ENCODE measurements at regions not wholly inside any gene's neighbourhood (a gene's known extent, or its start where the extent isn't known, plus 50 kb on each side); places are given as distances from the start of the nearest gene placed in this dataset.

DNA sequence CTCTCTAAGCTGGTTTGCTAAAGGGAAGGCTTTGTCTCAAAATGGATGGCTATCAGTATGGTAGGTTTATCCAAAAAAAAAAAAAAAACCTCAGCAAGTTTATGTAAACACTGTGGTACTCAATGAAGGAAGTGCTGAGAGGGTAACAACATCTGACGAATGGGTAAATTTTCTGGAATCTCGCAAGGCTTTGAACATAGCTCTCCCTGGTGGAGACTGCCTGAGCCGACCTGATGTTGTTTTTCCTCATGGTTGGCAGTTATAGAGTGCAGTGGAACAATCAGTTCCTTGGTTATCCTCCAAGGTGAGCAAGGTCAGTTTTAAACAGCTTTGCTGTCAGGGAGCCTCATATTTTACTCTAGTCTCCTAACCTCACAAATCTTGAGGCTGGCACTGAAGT lies 94.6 kb downstream of the ZPLD1 start:
- no peak overlapping the region for H4K91ac ChIP-seq (ENCODE audit: low read depth, low read length, poor library complexity)
- no peak overlapping the region for H4K8ac ChIP-seq (ENCODE audit: low read depth, low read length)
- no peak overlapping the region for H3K23ac ChIP-seq (ENCODE audit: low read depth, low read length, poor library complexity)
- no peak overlapping the region for H2BK5ac ChIP-seq (ENCODE audit: low read length)
- DNase-seq (ENCODE audit: low spot score) = no peak
- no peak overlapping the region for H3K4ac ChIP-seq (ENCODE audit: low read length)
- no peak overlapping the region for H2AK5ac ChIP-seq (ENCODE audit: low read depth, low read length)
- no peak overlapping the region for H3K4me3 ChIP-seq (ENCODE audit: low read length in 2 of 2)
- no peaks in the 10 kb centered on the region for H3K9me3 ChIP-seq (replicated peaks in 1 of 2; ENCODE audit: control insufficient read depth in 2 of 2, insufficient read depth in 1 of 2, low read depth in 1 of 2, low read length in 2 of 2)
- H3K27ac ChIP-seq (replicated peaks; ENCODE audit: low read length) = no peak overlapping the region
- no peak overlapping the region for H3K18ac ChIP-seq (ENCODE audit: low read length)
- no peaks in the 10 kb centered on the region for H3K36me3 ChIP-seq (replicated peaks in 1 of 2; ENCODE audit: control insufficient read depth in 2 of 2, insufficient read depth in 2 of 2, low read length in 2 of 2)
- H3K4me1 ChIP-seq (ENCODE audit: control insufficient read depth in 2 of 2, insufficient read depth in 1 of 2, low read depth in 1 of 2, low read length in 2 of 2) = no peaks in the 10 kb centered on the region
- WGBS, 2 donors (ENCODE audit: extremely low coverage in 2 of 2, insufficient read length in 2 of 2, insufficient replicate concordance in 1 of 2) = no CpG with 5 or more reads among the region's 3 CpGs
- H3K27me3 ChIP-seq (ENCODE audit: control insufficient read depth in 3 of 3, insufficient read depth in 3 of 3, low read depth in 1 of 3, low read length in 3 of 3) = no peaks in the 10 kb centered on the region
- no peak overlapping the region for H2AFZ ChIP-seq (ENCODE audit: low read length)
- no peak overlapping the region for H3K4me2 ChIP-seq (ENCODE audit: insufficient read depth, low read length, poor library complexity, severe bottlenecking)
- no peaks in the 10 kb centered on the region for H3K79me1 ChIP-seq (ENCODE audit: low read depth, low read length)
- H3K9ac ChIP-seq (ENCODE audit: low read depth, low read length, poor library complexity) = no peak overlapping the region
- no peak overlapping the region for H2BK15ac ChIP-seq (ENCODE audit: low read length)
- H2BK120ac ChIP-seq (ENCODE audit: low read depth, low read length) = no peak overlapping the region
- H2BK12ac ChIP-seq (ENCODE audit: low read length) = no peak overlapping the region
- no peak overlapping the region for H3K14ac ChIP-seq (ENCODE audit: low read length)

DNA sequence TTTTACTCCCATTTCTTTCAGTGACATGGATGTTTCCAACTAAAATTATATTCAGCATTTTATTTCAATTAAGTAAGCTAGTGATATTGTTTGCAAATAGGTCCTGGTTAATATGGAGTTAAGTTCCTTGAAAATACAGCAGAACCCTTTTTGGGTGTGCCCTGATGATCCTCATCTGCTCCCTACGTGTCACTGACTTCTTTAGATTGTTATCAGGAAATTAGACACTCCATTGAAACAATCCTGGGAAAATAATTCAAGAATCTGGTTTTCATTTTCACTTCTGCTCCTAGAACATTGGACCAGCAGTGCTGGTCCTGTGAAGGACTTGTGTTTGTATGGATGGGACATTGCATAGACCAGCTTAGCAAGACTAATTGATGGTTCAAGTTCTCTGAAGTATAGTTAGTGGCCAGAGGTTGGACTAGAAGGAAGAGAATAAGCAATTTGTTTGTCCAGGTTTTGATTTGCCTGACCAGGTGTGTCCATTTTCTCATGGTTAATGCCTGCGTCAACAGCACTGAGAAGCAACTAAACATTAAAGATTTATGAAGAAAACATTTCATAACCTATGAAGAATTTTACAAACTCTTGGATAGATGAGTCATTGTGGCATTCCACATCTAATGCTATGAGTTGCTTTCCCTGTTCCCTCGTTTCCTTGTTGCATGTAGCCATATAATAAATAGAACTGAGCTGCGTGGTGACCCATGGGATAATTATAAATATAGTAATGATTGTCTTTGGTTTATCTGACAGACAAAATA lies 95.8 kb downstream of the ZPLD1 start:
- Histone ChIP-seq H3K4me2 (ENCODE audit: insufficient read depth, low read length, poor library complexity, severe bottlenecking) (no peak overlapping the region), H2BK120ac (ENCODE audit: low read depth, low read length) (no peak overlapping the region), H3K9ac (ENCODE audit: low read depth, low read length, poor library complexity) (no peak overlapping the region), H3K23ac (ENCODE audit: low read depth, low read length, poor library complexity) (no peak overlapping the region), H3K79me1 (ENCODE audit: low read depth, low read length) (no peaks in the 10 kb centered on the region), H2AFZ (ENCODE audit: low read length) (no peak overlapping the region), H2BK15ac (ENCODE audit: low read length) (no peak overlapping the region), H3K27me3 (ENCODE audit: control insufficient read depth in 3 of 3, insufficient read depth in 3 of 3, low read depth in 1 of 3, low read length in 3 of 3) (no peaks in the 10 kb centered on the region), H3K4me3 (ENCODE audit: low read length in 2 of 2) (no peak overlapping the region), H3K18ac (ENCODE audit: low read length) (no peak overlapping the region), H2AK5ac (ENCODE audit: low read depth, low read length) (no peak overlapping the region), H3K14ac (ENCODE audit: low read length) (no peak overlapping the region), H3K4ac (ENCODE audit: low read length) (no peak overlapping the region), H2BK12ac (ENCODE audit: low read length) (no peak overlapping the region), H3K4me1 (ENCODE audit: control insufficient read depth in 2 of 2, insufficient read depth in 1 of 2, low read depth in 1 of 2, low read length in 2 of 2) (no peaks in the 10 kb centered on the region), H4K91ac (ENCODE audit: low read depth, low read length, poor library complexity) (no peak overlapping the region), H2BK5ac (ENCODE audit: low read length) (no peak overlapping the region), H4K8ac (ENCODE audit: low read depth, low read length) (no peak overlapping the region), H3K36me3 (replicated peaks in 1 of 2; ENCODE audit: control insufficient read depth in 2 of 2, insufficient read depth in 2 of 2, low read length in 2 of 2) (no peaks in the 10 kb centered on the region), H3K9me3 (replicated peaks in 1 of 2; ENCODE audit: control insufficient read depth in 2 of 2, insufficient read depth in 1 of 2, low read depth in 1 of 2, low read length in 2 of 2) (no peaks in the 10 kb centered on the region), H3K27ac (replicated peaks; ENCODE audit: low read length) (no peak overlapping the region)
- no peak for DNase-seq (ENCODE audit: low spot score)
- no CpG with 5 or more reads among the region's 4 CpGs for WGBS, 2 donors (ENCODE audit: extremely low coverage in 2 of 2, insufficient read length in 2 of 2, insufficient replicate concordance in 1 of 2)

DNA sequence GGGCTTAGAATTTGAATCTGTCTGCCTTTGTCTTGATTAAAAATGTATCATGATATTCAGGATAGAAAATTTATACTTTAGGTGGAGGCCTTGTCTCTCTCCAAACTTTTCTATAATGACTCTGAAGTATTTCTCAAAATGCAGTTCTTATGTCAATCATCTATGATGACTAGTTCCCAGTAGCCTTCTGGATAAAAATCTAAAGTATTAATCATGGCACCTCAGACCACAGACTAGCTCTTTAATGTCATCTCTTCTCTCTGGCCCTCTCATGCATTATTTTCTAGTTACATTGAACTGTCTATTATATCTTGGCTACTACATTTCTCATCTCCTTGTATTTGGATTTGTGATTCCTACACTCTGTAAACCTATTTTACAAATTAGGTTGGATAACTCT lies 96.9 kb downstream of the ZPLD1 start:
- no peak overlapping the region for H2BK12ac ChIP-seq (ENCODE audit: low read length)
- no peaks in the 10 kb centered on the region for H3K4me1 ChIP-seq (ENCODE audit: control insufficient read depth in 2 of 2, insufficient read depth in 1 of 2, low read depth in 1 of 2, low read length in 2 of 2)
- no peak overlapping the region for H2AFZ ChIP-seq (ENCODE audit: low read length)
- no peak overlapping the region for H2AK5ac ChIP-seq (ENCODE audit: low read depth, low read length)
- no peak overlapping the region for H2BK5ac ChIP-seq (ENCODE audit: low read length)
- H3K79me1 ChIP-seq (ENCODE audit: low read depth, low read length) = no peaks in the 10 kb centered on the region
- no peaks in the 10 kb centered on the region for H3K9me3 ChIP-seq (replicated peaks in 1 of 2; ENCODE audit: control insufficient read depth in 2 of 2, insufficient read depth in 1 of 2, low read depth in 1 of 2, low read length in 2 of 2)
- no peak overlapping the region for H4K8ac ChIP-seq (ENCODE audit: low read depth, low read length)
- H3K9ac ChIP-seq (ENCODE audit: low read depth, low read length, poor library complexity) = no peak overlapping the region
- no peak overlapping the region for H3K27ac ChIP-seq (replicated peaks; ENCODE audit: low read length)
- no peak overlapping the region for H3K23ac ChIP-seq (ENCODE audit: low read depth, low read length, poor library complexity)
- no peak overlapping the region for H3K4me3 ChIP-seq (ENCODE audit: low read length in 2 of 2)
- H3K4me2 ChIP-seq (ENCODE audit: insufficient read depth, low read length, poor library complexity, severe bottlenecking) = no peak overlapping the region
- no peak for DNase-seq (ENCODE audit: low spot score)
- H3K14ac ChIP-seq (ENCODE audit: low read length) = no peak overlapping the region
- no peak overlapping the region for H3K18ac ChIP-seq (ENCODE audit: low read length)
- no peaks in the 10 kb centered on the region for H3K36me3 ChIP-seq (replicated peaks in 1 of 2; ENCODE audit: control insufficient read depth in 2 of 2, insufficient read depth in 2 of 2, low read length in 2 of 2)
- H4K91ac ChIP-seq (ENCODE audit: low read depth, low read length, poor library complexity) = no peak overlapping the region
- no peak overlapping the region for H2BK15ac ChIP-seq (ENCODE audit: low read length)
- no peak overlapping the region for H2BK120ac ChIP-seq (ENCODE audit: low read depth, low read length)
- no peaks in the 10 kb centered on the region for H3K27me3 ChIP-seq (ENCODE audit: control insufficient read depth in 3 of 3, insufficient read depth in 3 of 3, low read depth in 1 of 3, low read length in 3 of 3)
- H3K4ac ChIP-seq (ENCODE audit: low read length) = no peak overlapping the region

DNA sequence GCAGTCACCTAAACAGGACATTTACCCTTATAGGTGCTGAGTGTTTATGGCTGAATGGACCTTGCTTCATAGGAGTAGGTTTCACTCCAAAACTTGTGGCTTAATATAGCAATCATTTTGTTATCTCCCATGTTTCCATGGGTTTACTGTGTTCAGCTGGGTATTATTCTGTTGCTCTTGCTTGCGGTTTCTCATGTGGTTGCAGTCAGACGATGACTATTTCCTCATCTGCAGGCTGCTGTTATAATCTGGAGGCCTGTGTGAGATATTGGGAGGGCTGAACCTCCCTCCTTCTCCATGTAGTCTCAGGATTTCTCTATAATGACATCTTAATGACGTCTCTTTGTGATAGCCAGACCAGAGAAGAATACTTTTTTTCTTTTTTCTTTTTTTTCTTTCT lies 98.1 kb downstream of the ZPLD1 start:
- Histone ChIP-seq H3K4me1 (ENCODE audit: control insufficient read depth in 2 of 2, insufficient read depth in 1 of 2, low read depth in 1 of 2, low read length in 2 of 2) (no peaks in the 10 kb centered on the region), H3K9me3 (replicated peaks in 1 of 2; ENCODE audit: control insufficient read depth in 2 of 2, insufficient read depth in 1 of 2, low read depth in 1 of 2, low read length in 2 of 2) (no peaks in the 10 kb centered on the region), H4K91ac (ENCODE audit: low read depth, low read length, poor library complexity) (no peak overlapping the region), H3K4ac (ENCODE audit: low read length) (no peak overlapping the region), H3K27ac (replicated peaks; ENCODE audit: low read length) (no peak overlapping the region), H3K4me2 (ENCODE audit: insufficient read depth, low read length, poor library complexity, severe bottlenecking) (no peak overlapping the region), H2BK12ac (ENCODE audit: low read length) (no peak overlapping the region), H2BK15ac (ENCODE audit: low read length) (no peak overlapping the region), H3K27me3 (ENCODE audit: control insufficient read depth in 3 of 3, insufficient read depth in 3 of 3, low read depth in 1 of 3, low read length in 3 of 3) (no peaks in the 10 kb centered on the region), H3K36me3 (replicated peaks in 1 of 2; ENCODE audit: control insufficient read depth in 2 of 2, insufficient read depth in 2 of 2, low read length in 2 of 2) (no peaks in the 10 kb centered on the region), H2AK5ac (ENCODE audit: low read depth, low read length) (no peak overlapping the region), H3K18ac (ENCODE audit: low read length) (no peak overlapping the region), H3K79me1 (ENCODE audit: low read depth, low read length) (no peaks in the 10 kb centered on the region), H3K14ac (ENCODE audit: low read length) (no peak overlapping the region), H2BK5ac (ENCODE audit: low read length) (no peak overlapping the region), H2AFZ (ENCODE audit: low read length) (no peak overlapping the region), H4K8ac (ENCODE audit: low read depth, low read length) (no peak overlapping the region), H3K23ac (ENCODE audit: low read depth, low read length, poor library complexity) (no peak overlapping the region), H3K4me3 (ENCODE audit: low read length in 2 of 2) (no peak overlapping the region), H3K9ac (ENCODE audit: low read depth, low read length, poor library complexity) (no peak overlapping the region), H2BK120ac (ENCODE audit: low read depth, low read length) (no peak overlapping the region)
- no CpG with 5 or more reads among the region's 3 CpGs for WGBS, 2 donors (ENCODE audit: extremely low coverage in 2 of 2, insufficient read length in 2 of 2, insufficient replicate concordance in 1 of 2)
- DNase-seq (ENCODE audit: low spot score) = no peak
